Esophagus muscularis mucosa (tissue), 4 donors: ENCODE measurements at regions not wholly inside any gene's neighbourhood (a gene's known extent, or its start where the extent isn't known, plus 50 kb on each side); places are given as distances from the start of the nearest gene placed in this dataset.

Source experiments
- EP300 ChIP-seq: sonication (generic); formaldehyde crosslinking; IDR thresholded peaks from one replicate; pipeline ENCODE4 v1.6.1; 2017; ENCODE audit warnings: antibody characterized with exemption
- POLR2A ChIP-seq: fragments of 450-650 bp; IDR thresholded peaks from one replicate; pipeline ENCODE4 v1.6.1; 2017; ENCODE audit warnings: antibody characterized with exemption, moderate library complexity, mild to moderate bottlenecking, low read depth
- TF ChIP-seq, protein P1 (sequence below), 3 experiments: fragments of 200-600 bp in 2 of 3; fragments of 450-650 bp in 1 of 3; sonication (generic) in 2 of 3; IDR thresholded peaks; one replicate each; pipeline ENCODE4 v1.5.1; 2017 to 2019; ENCODE audit warnings: antibody characterized with exemption in 3 of 3, mild to moderate bottlenecking in 2 of 3, moderate library complexity in 1 of 3

DNA sequence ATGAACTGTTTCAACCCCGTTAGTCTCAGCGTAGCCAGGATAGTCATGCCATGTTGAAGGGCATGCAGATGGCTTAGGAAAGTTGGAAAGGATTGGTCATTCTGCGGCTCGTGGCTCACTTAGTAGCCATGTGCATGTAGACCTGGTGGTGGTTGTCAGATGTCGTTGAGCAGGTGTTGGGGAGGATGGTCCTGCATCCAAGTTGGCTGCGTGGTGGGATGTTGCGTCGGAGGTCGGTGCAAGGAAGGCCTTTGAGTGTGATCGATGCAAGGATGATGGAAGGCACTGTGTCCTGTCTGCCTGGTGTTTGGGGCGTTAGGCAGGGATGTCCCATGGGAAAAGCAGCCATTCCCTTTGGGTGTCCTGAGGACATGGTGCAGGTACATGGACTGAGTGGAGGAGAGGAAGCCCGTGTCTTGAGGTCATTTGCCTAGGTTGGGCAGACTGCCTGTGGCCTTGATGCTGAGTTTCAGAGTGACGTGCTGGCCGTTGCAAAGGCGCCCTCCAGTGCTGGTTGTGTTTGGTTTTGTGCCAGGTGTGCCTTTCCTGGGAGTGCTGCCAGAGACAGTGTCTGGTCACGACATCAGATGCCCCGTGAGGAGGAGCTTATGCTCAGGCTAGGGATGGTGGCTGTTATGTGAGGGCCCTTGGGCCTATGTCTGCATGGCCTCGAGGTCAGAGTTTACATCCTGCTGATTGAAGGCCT is 103.4 kb downstream of the SNRPN start:
- TF ChIP-seq, protein P1, sequence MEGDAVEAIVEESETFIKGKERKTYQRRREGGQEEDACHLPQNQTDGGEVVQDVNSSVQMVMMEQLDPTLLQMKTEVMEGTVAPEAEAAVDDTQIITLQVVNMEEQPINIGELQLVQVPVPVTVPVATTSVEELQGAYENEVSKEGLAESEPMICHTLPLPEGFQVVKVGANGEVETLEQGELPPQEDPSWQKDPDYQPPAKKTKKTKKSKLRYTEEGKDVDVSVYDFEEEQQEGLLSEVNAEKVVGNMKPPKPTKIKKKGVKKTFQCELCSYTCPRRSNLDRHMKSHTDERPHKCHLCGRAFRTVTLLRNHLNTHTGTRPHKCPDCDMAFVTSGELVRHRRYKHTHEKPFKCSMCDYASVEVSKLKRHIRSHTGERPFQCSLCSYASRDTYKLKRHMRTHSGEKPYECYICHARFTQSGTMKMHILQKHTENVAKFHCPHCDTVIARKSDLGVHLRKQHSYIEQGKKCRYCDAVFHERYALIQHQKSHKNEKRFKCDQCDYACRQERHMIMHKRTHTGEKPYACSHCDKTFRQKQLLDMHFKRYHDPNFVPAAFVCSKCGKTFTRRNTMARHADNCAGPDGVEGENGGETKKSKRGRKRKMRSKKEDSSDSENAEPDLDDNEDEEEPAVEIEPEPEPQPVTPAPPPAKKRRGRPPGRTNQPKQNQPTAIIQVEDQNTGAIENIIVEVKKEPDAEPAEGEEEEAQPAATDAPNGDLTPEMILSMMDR (IDR thresholded peaks at IDR 0.05): no peak
- TF ChIP-seq POLR2A (no peak), EP300 (no peak)
